ENCODE measurements at regions not wholly inside any gene's neighbourhood (a gene's known extent, or its start where the extent isn't known, plus 50 kb on each side); places are given as distances from the start of the nearest gene placed in this dataset.

- Histone ChIP-seq H4K20me1 (ENCODE audit: insufficient read depth) (no peaks in the 10 kb centered on the region), H3K79me2 (replicated peaks; ENCODE audit: insufficient read depth, low read length) (no peaks in the 10 kb centered on the region), H3K9me2 (ENCODE audit: insufficient read depth, low read length) (no peaks in the 10 kb centered on the region), H3K27ac (ENCODE audit: low read length) (no peak overlapping the region), H3K27me3 (ENCODE audit: insufficient read depth, low read depth, low read length) (no peaks in the 10 kb centered on the region), H3K4me3 (ENCODE audit: low read length) (no peak overlapping the region), H3F3A (ENCODE audit: insufficient read depth, low read length, poor library complexity, severe bottlenecking) (no peaks in the 10 kb centered on the region), H2AFZ (ENCODE audit: low read depth, low read length) (no peak overlapping the region), H3K9ac (ENCODE audit: low read length) (no peak overlapping the region), H3K4me2 (ENCODE audit: low read length) (no peak overlapping the region), H3K36me3 (ENCODE audit: insufficient read depth, low read length) (no peaks in the 10 kb centered on the region), H3K9me3 (ENCODE audit: low read length) (peaks cover 4% of the 10 kb centered on the region)
- TF ChIP-seq POLR2AphosphoS5 (IDR thresholded peaks at IDR 0.05) (no peak), EZH2 (IDR thresholded peaks at IDR 0.05; ENCODE audit: borderline replicate concordance, insufficient read depth, low read length, poor library complexity, severe bottlenecking) (no peak)
- TF ChIP-seq, protein P1, sequence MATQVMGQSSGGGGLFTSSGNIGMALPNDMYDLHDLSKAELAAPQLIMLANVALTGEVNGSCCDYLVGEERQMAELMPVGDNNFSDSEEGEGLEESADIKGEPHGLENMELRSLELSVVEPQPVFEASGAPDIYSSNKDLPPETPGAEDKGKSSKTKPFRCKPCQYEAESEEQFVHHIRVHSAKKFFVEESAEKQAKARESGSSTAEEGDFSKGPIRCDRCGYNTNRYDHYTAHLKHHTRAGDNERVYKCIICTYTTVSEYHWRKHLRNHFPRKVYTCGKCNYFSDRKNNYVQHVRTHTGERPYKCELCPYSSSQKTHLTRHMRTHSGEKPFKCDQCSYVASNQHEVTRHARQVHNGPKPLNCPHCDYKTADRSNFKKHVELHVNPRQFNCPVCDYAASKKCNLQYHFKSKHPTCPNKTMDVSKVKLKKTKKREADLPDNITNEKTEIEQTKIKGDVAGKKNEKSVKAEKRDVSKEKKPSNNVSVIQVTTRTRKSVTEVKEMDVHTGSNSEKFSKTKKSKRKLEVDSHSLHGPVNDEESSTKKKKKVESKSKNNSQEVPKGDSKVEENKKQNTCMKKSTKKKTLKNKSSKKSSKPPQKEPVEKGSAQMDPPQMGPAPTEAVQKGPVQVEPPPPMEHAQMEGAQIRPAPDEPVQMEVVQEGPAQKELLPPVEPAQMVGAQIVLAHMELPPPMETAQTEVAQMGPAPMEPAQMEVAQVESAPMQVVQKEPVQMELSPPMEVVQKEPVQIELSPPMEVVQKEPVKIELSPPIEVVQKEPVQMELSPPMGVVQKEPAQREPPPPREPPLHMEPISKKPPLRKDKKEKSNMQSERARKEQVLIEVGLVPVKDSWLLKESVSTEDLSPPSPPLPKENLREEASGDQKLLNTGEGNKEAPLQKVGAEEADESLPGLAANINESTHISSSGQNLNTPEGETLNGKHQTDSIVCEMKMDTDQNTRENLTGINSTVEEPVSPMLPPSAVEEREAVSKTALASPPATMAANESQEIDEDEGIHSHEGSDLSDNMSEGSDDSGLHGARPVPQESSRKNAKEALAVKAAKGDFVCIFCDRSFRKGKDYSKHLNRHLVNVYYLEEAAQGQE (IDR thresholded peaks at IDR 0.05; ENCODE audit: borderline replicate concordance), result no peak
Measured at GRCh38 chr6:74902846-74903245, 303.0 kb downstream of the COL12A1 start.

DNA sequence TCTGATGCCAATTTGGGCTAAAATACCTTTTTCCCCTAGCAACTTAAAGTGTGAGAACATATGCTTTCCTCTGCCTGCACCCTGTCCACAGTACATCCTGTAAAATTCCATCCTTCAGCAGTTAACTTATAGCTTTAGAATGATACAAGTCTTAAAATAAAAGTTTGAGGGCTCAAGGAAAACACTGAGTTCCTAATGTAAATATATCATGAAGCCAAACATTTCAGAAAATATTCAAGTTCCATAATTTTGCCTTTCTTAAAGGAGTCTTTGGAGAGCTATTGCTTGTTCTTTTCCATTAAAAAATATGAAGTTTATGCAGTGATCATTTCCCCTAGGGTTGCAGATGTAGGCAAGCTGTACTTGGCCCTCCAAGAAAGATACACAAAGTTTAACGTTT, 303.8 kb downstream of the COL12A1 start:
- TF ChIP-seq, protein P2, sequence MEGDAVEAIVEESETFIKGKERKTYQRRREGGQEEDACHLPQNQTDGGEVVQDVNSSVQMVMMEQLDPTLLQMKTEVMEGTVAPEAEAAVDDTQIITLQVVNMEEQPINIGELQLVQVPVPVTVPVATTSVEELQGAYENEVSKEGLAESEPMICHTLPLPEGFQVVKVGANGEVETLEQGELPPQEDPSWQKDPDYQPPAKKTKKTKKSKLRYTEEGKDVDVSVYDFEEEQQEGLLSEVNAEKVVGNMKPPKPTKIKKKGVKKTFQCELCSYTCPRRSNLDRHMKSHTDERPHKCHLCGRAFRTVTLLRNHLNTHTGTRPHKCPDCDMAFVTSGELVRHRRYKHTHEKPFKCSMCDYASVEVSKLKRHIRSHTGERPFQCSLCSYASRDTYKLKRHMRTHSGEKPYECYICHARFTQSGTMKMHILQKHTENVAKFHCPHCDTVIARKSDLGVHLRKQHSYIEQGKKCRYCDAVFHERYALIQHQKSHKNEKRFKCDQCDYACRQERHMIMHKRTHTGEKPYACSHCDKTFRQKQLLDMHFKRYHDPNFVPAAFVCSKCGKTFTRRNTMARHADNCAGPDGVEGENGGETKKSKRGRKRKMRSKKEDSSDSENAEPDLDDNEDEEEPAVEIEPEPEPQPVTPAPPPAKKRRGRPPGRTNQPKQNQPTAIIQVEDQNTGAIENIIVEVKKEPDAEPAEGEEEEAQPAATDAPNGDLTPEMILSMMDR (IDR thresholded peaks at IDR 0.05; ENCODE audit: poor library complexity, severe bottlenecking), result no peak
- H3K27ac ChIP-seq (ENCODE audit: low read length), result no peak overlapping the region
- peaks cover 4% of the 10 kb centered on the region for H3K9me3 ChIP-seq (ENCODE audit: low read length)
- no peak overlapping the region for H3K9ac ChIP-seq (ENCODE audit: low read length)
- H2AFZ ChIP-seq (ENCODE audit: low read depth, low read length), result no peak overlapping the region
- no peaks in the 10 kb centered on the region for H3K27me3 ChIP-seq (ENCODE audit: insufficient read depth, low read depth, low read length)
- no peaks in the 10 kb centered on the region for H3F3A ChIP-seq (ENCODE audit: insufficient read depth, low read length, poor library complexity, severe bottlenecking)
- H3K79me2 ChIP-seq (replicated peaks; ENCODE audit: insufficient read depth, low read length), result no peaks in the 10 kb centered on the region
- H3K4me3 ChIP-seq (ENCODE audit: low read length), result no peak overlapping the region
- no peaks in the 10 kb centered on the region for H4K20me1 ChIP-seq (ENCODE audit: insufficient read depth)
- H3K36me3 ChIP-seq (ENCODE audit: insufficient read depth, low read length), result no peaks in the 10 kb centered on the region
- H3K4me2 ChIP-seq (ENCODE audit: low read length), result no peak overlapping the region
- H3K9me2 ChIP-seq (ENCODE audit: insufficient read depth, low read length), result no peaks in the 10 kb centered on the region

- no peaks in the 10 kb centered on the region for H3K9me2 ChIP-seq (ENCODE audit: insufficient read depth, low read length)
- no peaks in the 10 kb centered on the region for H3K36me3 ChIP-seq (ENCODE audit: insufficient read depth, low read length)
- H3K27ac ChIP-seq (ENCODE audit: low read length), result no peak overlapping the region
- H3F3A ChIP-seq (ENCODE audit: insufficient read depth, low read length, poor library complexity, severe bottlenecking), result no peaks in the 10 kb centered on the region
- H3K9ac ChIP-seq (ENCODE audit: low read length), result no peak overlapping the region
- H3K9me3 ChIP-seq (ENCODE audit: low read length), result peaks cover 4% of the 10 kb centered on the region
- no peak overlapping the region for H3K4me2 ChIP-seq (ENCODE audit: low read length)
- no peak overlapping the region for H3K4me3 ChIP-seq (ENCODE audit: low read length)
- H4K20me1 ChIP-seq (ENCODE audit: insufficient read depth), result no peaks in the 10 kb centered on the region
- H3K79me2 ChIP-seq (replicated peaks; ENCODE audit: insufficient read depth, low read length), result no peaks in the 10 kb centered on the region
- TF ChIP-seq, protein P1 (IDR thresholded peaks at IDR 0.05; ENCODE audit: borderline replicate concordance), result no peak
- TF ChIP-seq, protein P2 (IDR thresholded peaks at IDR 0.05; ENCODE audit: poor library complexity, severe bottlenecking), result no peak
- TF ChIP-seq SMC3 (conservative IDR thresholded peaks at IDR 0.05; ENCODE audit: poor library complexity) (no peak), POLR2AphosphoS5 (IDR thresholded peaks at IDR 0.05) (no peak), EP300 (conservative IDR thresholded peaks at IDR 0.05; ENCODE audit: poor library complexity, severe bottlenecking) (no peak), EZH2 (IDR thresholded peaks at IDR 0.05; ENCODE audit: borderline replicate concordance, insufficient read depth, low read length, poor library complexity, severe bottlenecking) (no peak), RAD21 (conservative IDR thresholded peaks at IDR 0.05) (no peak), TAF1 (IDR thresholded peaks at IDR 0.05; ENCODE audit: low read depth) (no peak), MXI1 (conservative IDR thresholded peaks at IDR 0.05; ENCODE audit: poor library complexity, severe bottlenecking) (no peak)
- no peak overlapping the region for H2AFZ ChIP-seq (ENCODE audit: low read depth, low read length)
- H3K27me3 ChIP-seq (ENCODE audit: insufficient read depth, low read depth, low read length), result no peaks in the 10 kb centered on the region
Measured at GRCh38 chr6:74901576-74901975, 304.3 kb downstream of the COL12A1 start.

All from neural cell (in vitro differentiated cells).